ENCODE measurements at regions not wholly inside any gene's neighbourhood (a gene's known extent, or its start where the extent isn't known, plus 50 kb on each side); places are given as distances from the start of the nearest gene placed in this dataset.
"Not testable (repeated sequence)": the region's sequence is repeated elsewhere in the genome, so short reads cannot be mapped to it uniquely, and the experiment has no call there.

- not testable (repeated sequence) for DNase-seq
Observed at GRCh38 chr1:194738843-194739242, 1552.4 kb upstream of the B3GALT2 start.

GRCh38 chr1:194734970-194735369, 1548.6 kb upstream of the B3GALT2 start:
- no peak for DNase-seq

GRCh38 chr1:194731025-194731424, 1544.6 kb upstream of the B3GALT2 start:
- no peak for DNase-seq

GRCh38 chr1:194730304-194730703, 1543.9 kb upstream of the B3GALT2 start:
- no peak for DNase-seq

GRCh38 chr1:194723067-194723466, 1536.7 kb upstream of the B3GALT2 start:
- DNase-seq: no peak

- no peak for DNase-seq
Observed at GRCh38 chr1:194717941-194718340, 1531.5 kb upstream of the B3GALT2 start.

- DNase-seq: no peak
Observed at GRCh38 chr1:194717334-194717733, 1530.9 kb upstream of the B3GALT2 start.

- DNase-seq: no peak
Observed at GRCh38 chr1:194710671-194711070, 1524.3 kb upstream of the B3GALT2 start.

GRCh38 chr1:194709439-194709838, 1523.0 kb upstream of the B3GALT2 start:
- DNase-seq: no peak

GRCh38 chr1:194707074-194707473, 1520.7 kb upstream of the B3GALT2 start:
- DNase-seq: no peak

- DNase-seq: no peak
Observed at GRCh38 chr1:194705123-194705854, 1518.9 kb upstream of the B3GALT2 start.

GRCh38 chr1:194698908-194699318, 1512.5 kb upstream of the B3GALT2 start:
- DNase-seq: no peak

- DNase-seq: no peak
Observed at GRCh38 chr1:194693244-194693643, 1506.8 kb upstream of the B3GALT2 start.

- DNase-seq: no peak
Observed at GRCh38 chr1:194684636-194685035, 1498.2 kb upstream of the B3GALT2 start.

- DNase-seq: no peak
Observed at GRCh38 chr1:194658090-194658439, 1471.7 kb upstream of the B3GALT2 start.

- no peak for DNase-seq
Observed at GRCh38 chr1:194654956-194655355, 1468.5 kb upstream of the B3GALT2 start.

- DNase-seq: no peak
Observed at GRCh38 chr1:194653385-194653784, 1467.0 kb upstream of the B3GALT2 start.

GRCh38 chr1:194647118-194647517, 1460.7 kb upstream of the B3GALT2 start:
- no peak for DNase-seq

GRCh38 chr1:194644528-194644927, 1458.1 kb upstream of the B3GALT2 start:
- DNase-seq: no peak

- DNase-seq: no peak
Observed at GRCh38 chr1:194640322-194640721, 1453.9 kb upstream of the B3GALT2 start.

GRCh38 chr1:194629011-194629410, 1442.6 kb upstream of the B3GALT2 start:
- no peak for DNase-seq

GRCh38 chr1:194624833-194625232, 1438.4 kb upstream of the B3GALT2 start:
- DNase-seq: no peak

GRCh38 chr1:194618101-194618500, 1431.7 kb upstream of the B3GALT2 start:
- no peak for DNase-seq

GRCh38 chr1:194617272-194617671, 1430.9 kb upstream of the B3GALT2 start:
- DNase-seq: not testable (repeated sequence)
